GM18873 (cell line): ENCODE measurements at regions not wholly inside any gene's neighbourhood (a gene's known extent, or its start where the extent isn't known, plus 50 kb on each side); places are given as distances from the start of the nearest gene placed in this dataset.
"Not testable (repeated sequence)": the region's sequence is repeated elsewhere in the genome, so short reads cannot be mapped to it uniquely, and the experiment has no call there.

Experiments
- ATAC-seq: cut with Tn5 transposase; IDR thresholded peaks from one replicate; pipeline ENCODE4 v1.9.1; 2021; ENCODE audit warnings: mild to moderate bottlenecking, moderate library complexity, moderate number of reproducible peaks; ENCODE audit not compliant: unreplicated experiment, low FRiP score

GRCh38 chr6:57708061-57708460, 390.6 kb downstream of the PRIM2 start:
- ATAC-seq = not testable (repeated sequence)

GRCh38 chr6:57722546-57722945, 405.1 kb downstream of the PRIM2 start:
- ATAC-seq = not testable (repeated sequence)

- ATAC-seq = not testable (repeated sequence)
These were observed 406.5 kb downstream of the PRIM2 start for GRCh38 chr6:57723815-57724401.

GRCh38 chr6:57729407-57729806, 412.0 kb downstream of the PRIM2 start:
- not testable (repeated sequence) for ATAC-seq

- not testable (repeated sequence) for ATAC-seq
These were observed 413.3 kb downstream of the PRIM2 start for GRCh38 chr6:57730726-57731125.

- not testable (repeated sequence) for ATAC-seq
These were observed 430.3 kb downstream of the PRIM2 start for GRCh38 chr6:57747716-57748115.

- ATAC-seq = not testable (repeated sequence)
These were observed 442.4 kb downstream of the PRIM2 start for GRCh38 chr6:57759850-57760249.

GRCh38 chr6:57792720-57793397, 475.4 kb downstream of the PRIM2 start:
- not testable (repeated sequence) for ATAC-seq

GRCh38 chr6:57793398-57793762, 475.9 kb downstream of the PRIM2 start:
- ATAC-seq = not testable (repeated sequence)

GRCh38 chr6:57799703-57800479, 482.5 kb downstream of the PRIM2 start:
- not testable (repeated sequence) for ATAC-seq

- ATAC-seq = not testable (repeated sequence)
These were observed 491.2 kb downstream of the PRIM2 start for GRCh38 chr6:57808581-57808980.

GRCh38 chr6:57809454-57809853, 492.0 kb downstream of the PRIM2 start:
- ATAC-seq = not testable (repeated sequence)

- ATAC-seq = not testable (repeated sequence)
These were observed 496.0 kb downstream of the PRIM2 start for GRCh38 chr6:57813271-57814075.

GRCh38 chr6:57815826-57816225, 498.4 kb downstream of the PRIM2 start:
- not testable (repeated sequence) for ATAC-seq

GRCh38 chr6:57821325-57821724, 503.9 kb downstream of the PRIM2 start:
- ATAC-seq = not testable (repeated sequence)

GRCh38 chr6:57822448-57822847, 505.0 kb downstream of the PRIM2 start:
- ATAC-seq = not testable (repeated sequence)

- ATAC-seq = no peak
These were observed 505.5 kb downstream of the PRIM2 start for GRCh38 chr6:57822896-57823358.

- ATAC-seq = not testable (repeated sequence)
These were observed 520.3 kb downstream of the PRIM2 start for GRCh38 chr6:57837622-57838209.

GRCh38 chr6:57841551-57841950, 524.1 kb downstream of the PRIM2 start:
- ATAC-seq = not testable (repeated sequence)
